Stomach (tissue), 4 donors: ENCODE measurements at regions not wholly inside any gene's neighbourhood (a gene's known extent, or its start where the extent isn't known, plus 50 kb on each side); places are given as distances from the start of the nearest gene placed in this dataset.

Source experiments
- POLR2A ChIP-seq, 4 donors: fragments of 450-650 bp; IDR thresholded peaks; one replicate each; pipeline ENCODE4 v1.6.1; 2016; ENCODE audit warnings: antibody characterized with exemption in 4 of 4, control low read depth in 2 of 4, mild to moderate bottlenecking in 1 of 4, moderate library complexity in 1 of 4
- TF ChIP-seq, protein P1 (sequence below), 7 experiments: fragments of 450-650 bp in 4 of 7; fragments of 200-600 bp in 3 of 7; sonication (generic) in 3 of 7; IDR thresholded peaks; one replicate each; pipeline ENCODE4 v1.5.1; 2016 to 2019; ENCODE audit warnings: antibody characterized with exemption in 7 of 7, control low read depth in 2 of 7, mild to moderate bottlenecking in 1 of 7

DNA sequence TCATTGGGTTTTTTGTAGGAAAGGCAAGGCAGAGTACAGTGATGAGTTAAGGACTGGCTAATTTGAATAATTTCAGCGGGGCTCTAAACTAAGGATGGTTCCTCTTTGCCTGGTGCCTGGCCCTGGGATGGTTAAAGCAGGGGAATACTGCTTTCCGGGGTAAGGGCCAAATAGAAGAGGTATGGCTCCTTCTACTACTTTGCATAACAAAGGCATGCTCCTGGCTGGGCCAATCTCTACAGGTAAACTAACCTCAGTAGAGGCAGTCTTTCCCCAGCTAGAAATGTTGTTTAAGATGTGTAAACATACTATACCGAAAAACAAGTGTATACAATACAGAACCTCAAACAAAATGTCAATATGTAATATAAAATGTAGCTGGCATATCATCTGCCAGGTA, 1239.0 kb downstream of the SLC16A7 start:
- TF ChIP-seq, protein P1, sequence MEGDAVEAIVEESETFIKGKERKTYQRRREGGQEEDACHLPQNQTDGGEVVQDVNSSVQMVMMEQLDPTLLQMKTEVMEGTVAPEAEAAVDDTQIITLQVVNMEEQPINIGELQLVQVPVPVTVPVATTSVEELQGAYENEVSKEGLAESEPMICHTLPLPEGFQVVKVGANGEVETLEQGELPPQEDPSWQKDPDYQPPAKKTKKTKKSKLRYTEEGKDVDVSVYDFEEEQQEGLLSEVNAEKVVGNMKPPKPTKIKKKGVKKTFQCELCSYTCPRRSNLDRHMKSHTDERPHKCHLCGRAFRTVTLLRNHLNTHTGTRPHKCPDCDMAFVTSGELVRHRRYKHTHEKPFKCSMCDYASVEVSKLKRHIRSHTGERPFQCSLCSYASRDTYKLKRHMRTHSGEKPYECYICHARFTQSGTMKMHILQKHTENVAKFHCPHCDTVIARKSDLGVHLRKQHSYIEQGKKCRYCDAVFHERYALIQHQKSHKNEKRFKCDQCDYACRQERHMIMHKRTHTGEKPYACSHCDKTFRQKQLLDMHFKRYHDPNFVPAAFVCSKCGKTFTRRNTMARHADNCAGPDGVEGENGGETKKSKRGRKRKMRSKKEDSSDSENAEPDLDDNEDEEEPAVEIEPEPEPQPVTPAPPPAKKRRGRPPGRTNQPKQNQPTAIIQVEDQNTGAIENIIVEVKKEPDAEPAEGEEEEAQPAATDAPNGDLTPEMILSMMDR (IDR thresholded peaks at IDR 0.05): no peak
- no peak for TF ChIP-seq POLR2A (IDR thresholded peaks at IDR 0.05)
